ENCODE measurements at regions not wholly inside any gene's neighbourhood (a gene's known extent, or its start where the extent isn't known, plus 50 kb on each side); places are given as distances from the start of the nearest gene placed in this dataset.

DNA sequence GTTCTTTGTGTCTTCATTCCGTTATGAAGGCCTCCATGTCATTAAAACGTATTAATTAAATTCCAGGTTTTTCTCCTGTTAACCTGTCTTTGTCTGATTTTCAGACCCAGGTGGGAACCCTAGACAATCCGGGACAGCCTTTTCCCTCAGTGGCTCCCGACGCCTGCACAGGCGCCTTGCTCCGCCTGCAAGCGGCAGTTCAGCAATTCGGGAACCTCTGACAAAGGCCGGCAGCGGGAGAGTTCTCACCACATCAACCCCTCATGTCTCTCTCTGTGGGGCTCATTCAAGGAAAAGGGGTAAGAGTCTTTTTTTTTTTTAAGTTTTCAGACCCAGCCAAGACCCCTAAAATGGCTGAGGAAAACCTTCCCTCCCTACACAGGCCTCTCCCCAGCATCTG, 259.8 kb upstream of the SALL3 start:
- TF ChIP-seq BHLHE40 (IDR thresholded peaks at IDR 0.05; ENCODE audit: borderline replicate concordance) (no peak), FOXM1 (IDR thresholded peaks at IDR 0.05; ENCODE audit: borderline replicate concordance) (no peak), TARDBP (IDR thresholded peaks at IDR 0.05) (no peak), LEF1 (IDR thresholded peaks at IDR 0.05; ENCODE audit: borderline replicate concordance) (no peak), CTBP1 (IDR thresholded peaks at IDR 0.05; ENCODE audit: borderline replicate concordance) (no peak), SUZ12 (IDR thresholded peaks at IDR 0.05) (no peak), NFRKB (IDR thresholded peaks at IDR 0.05) (no peak), SP1 (IDR thresholded peaks at IDR 0.05) (no peak), ARNT (IDR thresholded peaks at IDR 0.05) (no peak), FOXA1 (IDR thresholded peaks at IDR 0.05) (no peak), ELF4 (IDR thresholded peaks at IDR 0.05) (no peak)
- TF ChIP-seq, protein P1, sequence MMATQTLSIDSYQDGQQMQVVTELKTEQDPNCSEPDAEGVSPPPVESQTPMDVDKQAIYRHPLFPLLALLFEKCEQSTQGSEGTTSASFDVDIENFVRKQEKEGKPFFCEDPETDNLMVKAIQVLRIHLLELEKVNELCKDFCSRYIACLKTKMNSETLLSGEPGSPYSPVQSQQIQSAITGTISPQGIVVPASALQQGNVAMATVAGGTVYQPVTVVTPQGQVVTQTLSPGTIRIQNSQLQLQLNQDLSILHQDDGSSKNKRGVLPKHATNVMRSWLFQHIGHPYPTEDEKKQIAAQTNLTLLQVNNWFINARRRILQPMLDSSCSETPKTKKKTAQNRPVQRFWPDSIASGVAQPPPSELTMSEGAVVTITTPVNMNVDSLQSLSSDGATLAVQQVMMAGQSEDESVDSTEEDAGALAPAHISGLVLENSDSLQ (IDR thresholded peaks at IDR 0.05) = no peak
